ENCODE measurements at regions not wholly inside any gene's neighbourhood (a gene's known extent, or its start where the extent isn't known, plus 50 kb on each side); places are given as distances from the start of the nearest gene placed in this dataset.

GRCh38 chr15:77817434-77817833 lies 184.7 kb upstream of the LINGO1 start:
- no peak for TF ChIP-seq EZH2 (IDR thresholded peaks at IDR 0.05; ENCODE audit: low read depth, low read length, severe bottlenecking)
- TF ChIP-seq SIN3A (conservative IDR thresholded peaks at IDR 0.05 in 1 of 2, IDR thresholded peaks at IDR 0.05 in 1 of 2; ENCODE audit: low read depth in 1 of 2, low read length in 2 of 2) = no peak
- no peak for TF ChIP-seq GTF2F1 (IDR thresholded peaks at IDR 0.05; ENCODE audit: borderline replicate concordance, low read depth, low read length)
- no peak for TF ChIP-seq CTCF (IDR thresholded peaks at IDR 0.05; ENCODE audit: control extremely low read depth in 1 of 3, insufficient read depth in 1 of 3, low read depth in 1 of 3, low read length in 3 of 3)
- TF ChIP-seq CEBPB (IDR thresholded peaks at IDR 0.05; ENCODE audit: low read depth, low read length) = no peak
- no peak for TF ChIP-seq KDM5A (IDR thresholded peaks at IDR 0.05; ENCODE audit: low read length)
- TF ChIP-seq RAD21 (IDR thresholded peaks at IDR 0.05 in 1 of 2, conservative IDR thresholded peaks at IDR 0.05 in 1 of 2; ENCODE audit: low read depth in 2 of 2, low read length in 2 of 2) = no peak
- TF ChIP-seq ATF3 (IDR thresholded peaks at IDR 0.05; ENCODE audit: insufficient read depth, low read depth, low read length) = no peak

All from H1 (cell line).